ENCODE measurements at regions not wholly inside any gene's neighbourhood (a gene's known extent, or its start where the extent isn't known, plus 50 kb on each side); places are given as distances from the start of the nearest gene placed in this dataset.

- DNase-seq = no peak
Observed at GRCh38 chr7:34277016-34277802, 371.9 kb downstream of the BMPER start.

GRCh38 chr7:34277803-34278199 is 372.5 kb downstream of the BMPER start:
- DNase-seq = no peak

GRCh38 chr7:34281260-34281659 is 375.9 kb downstream of the BMPER start:
- no peak for DNase-seq

- DNase-seq = no peak
Observed at GRCh38 chr7:34282271-34282670, 375.7 kb upstream of the NPSR1 start.

- no peak for DNase-seq
Observed at GRCh38 chr7:34296663-34297062, 361.4 kb upstream of the NPSR1 start.

- DNase-seq = no peak
Observed at GRCh38 chr7:34298492-34299013, 359.5 kb upstream of the NPSR1 start.

- no peak for DNase-seq
Observed at GRCh38 chr7:34299066-34299465, 359.0 kb upstream of the NPSR1 start.

GRCh38 chr7:34307540-34307939 is 350.5 kb upstream of the NPSR1 start:
- no peak for DNase-seq

GRCh38 chr7:34308595-34308994 is 349.4 kb upstream of the NPSR1 start:
- no peak for DNase-seq

- DNase-seq = no peak
Observed at GRCh38 chr7:34309116-34309515, 348.9 kb upstream of the NPSR1 start.

- DNase-seq = no peak
Observed at GRCh38 chr7:34309584-34309983, 348.4 kb upstream of the NPSR1 start.

- DNase-seq = no peak
Observed at GRCh38 chr7:34311591-34311990, 346.4 kb upstream of the NPSR1 start.

GRCh38 chr7:34312624-34313023 is 345.4 kb upstream of the NPSR1 start:
- no peak for DNase-seq

GRCh38 chr7:34313289-34313688 is 344.7 kb upstream of the NPSR1 start:
- no peak for DNase-seq

- no peak for DNase-seq
Observed at GRCh38 chr7:34315032-34315431, 343.0 kb upstream of the NPSR1 start.

- DNase-seq = no peak
Observed at GRCh38 chr7:34317039-34317438, 341.0 kb upstream of the NPSR1 start.

- DNase-seq = no peak
Observed at GRCh38 chr7:34320412-34320811, 337.6 kb upstream of the NPSR1 start.

- DNase-seq = peak; percentile 41
Observed at GRCh38 chr7:34320926-34321661, 336.9 kb upstream of the NPSR1 start.

GRCh38 chr7:34322841-34323240 is 335.2 kb upstream of the NPSR1 start:
- no peak for DNase-seq

GRCh38 chr7:34327681-34328080 is 330.3 kb upstream of the NPSR1 start:
- DNase-seq = no peak

- DNase-seq = no peak
Observed at GRCh38 chr7:34330308-34330707, 327.7 kb upstream of the NPSR1 start.

GRCh38 chr7:34331102-34331501 is 326.9 kb upstream of the NPSR1 start:
- no peak for DNase-seq

- no peak for DNase-seq
Observed at GRCh38 chr7:34332006-34332405, 326.0 kb upstream of the NPSR1 start.

- DNase-seq = no peak
Observed at GRCh38 chr7:34333184-34333583, 324.8 kb upstream of the NPSR1 start.
